ENCODE measurements at regions not wholly inside any gene's neighbourhood (a gene's known extent, or its start where the extent isn't known, plus 50 kb on each side); places are given as distances from the start of the nearest gene placed in this dataset.

DNA sequence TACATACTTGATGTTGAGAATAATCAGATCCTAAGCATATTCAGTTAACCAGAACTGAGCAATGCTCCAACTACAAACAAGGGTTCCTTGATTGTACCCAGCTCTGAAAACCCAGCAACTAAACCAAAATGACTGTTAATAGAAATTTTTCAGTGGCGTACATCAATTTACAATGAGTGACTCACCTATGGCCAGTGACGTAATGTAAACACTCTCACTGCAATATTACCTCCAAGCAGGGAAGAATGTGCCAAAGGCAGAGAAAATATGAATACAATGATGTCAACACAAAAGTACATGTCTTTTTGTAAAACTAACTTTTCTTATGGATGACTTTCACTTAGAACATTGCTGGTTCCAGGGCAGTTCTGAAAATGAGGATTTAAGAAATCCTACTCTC, 611.3 kb downstream of the EDEM1 start:
- DNase-seq (ENCODE audit: low read depth in 1 of 2, low spot score in 1 of 2), result no peak

DNA sequence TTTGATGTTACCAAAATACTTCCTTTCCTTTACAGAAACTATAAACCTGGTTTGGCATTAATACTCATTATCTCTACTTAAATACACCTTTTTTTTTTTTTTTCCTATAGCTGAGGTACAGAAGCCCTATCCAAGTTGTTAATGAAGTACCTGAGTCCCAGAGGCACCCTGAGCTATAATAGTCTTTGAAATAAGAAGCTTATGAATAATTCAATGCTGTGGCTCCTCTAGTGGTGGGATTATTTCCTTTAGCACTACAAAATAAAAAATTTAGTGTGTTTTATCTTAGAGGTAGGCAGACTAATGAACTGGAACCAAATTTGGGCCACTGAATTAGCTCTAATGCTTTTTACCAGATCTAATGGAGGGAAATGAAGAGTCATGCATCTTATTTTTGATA, 611.9 kb downstream of the EDEM1 start:
- no peak for DNase-seq (ENCODE audit: low read depth in 1 of 2, low spot score in 1 of 2)

DNA sequence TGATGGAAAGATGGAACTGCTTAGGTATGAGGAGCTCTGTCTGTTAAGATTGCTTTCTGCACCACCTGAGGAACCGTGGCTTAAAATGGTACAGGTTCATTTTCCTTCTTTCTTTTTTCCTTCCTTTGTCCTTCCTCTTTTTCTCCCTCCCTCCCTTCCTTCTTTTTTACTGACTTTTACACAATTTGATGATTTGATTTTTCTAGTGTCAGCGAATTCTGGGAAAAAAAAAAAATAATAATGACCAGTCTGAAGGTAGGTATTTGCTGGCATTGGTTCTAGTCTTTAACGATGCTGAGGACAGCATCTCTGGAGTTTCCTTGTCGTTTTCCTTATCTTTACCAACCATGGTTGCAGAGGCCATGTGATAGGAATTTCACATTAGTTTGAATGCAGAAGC, 613.5 kb downstream of the EDEM1 start:
- no peak for DNase-seq (ENCODE audit: low read depth in 1 of 2, low spot score in 1 of 2)

DNA sequence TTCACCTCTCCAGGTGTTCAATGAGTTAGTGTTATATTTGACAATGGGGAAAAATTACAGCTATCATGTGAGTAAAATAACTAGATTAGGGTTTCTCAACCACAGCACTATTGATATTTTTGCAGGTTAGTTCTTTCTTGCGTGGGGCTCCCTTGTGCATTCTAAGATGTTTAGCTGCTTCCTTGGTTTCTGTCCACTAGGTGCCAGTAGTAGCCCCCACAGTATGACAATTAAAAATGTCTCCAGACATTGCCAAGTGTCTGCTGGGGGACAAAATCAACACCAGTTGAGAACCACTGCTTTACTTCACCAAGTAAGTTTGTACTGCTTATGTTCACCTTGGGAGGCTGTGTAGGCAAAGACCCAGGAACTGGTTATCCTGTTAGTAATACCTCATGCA, 618.7 kb downstream of the EDEM1 start:
- no peak for DNase-seq (ENCODE audit: low read depth in 1 of 2, low spot score in 1 of 2)

DNA sequence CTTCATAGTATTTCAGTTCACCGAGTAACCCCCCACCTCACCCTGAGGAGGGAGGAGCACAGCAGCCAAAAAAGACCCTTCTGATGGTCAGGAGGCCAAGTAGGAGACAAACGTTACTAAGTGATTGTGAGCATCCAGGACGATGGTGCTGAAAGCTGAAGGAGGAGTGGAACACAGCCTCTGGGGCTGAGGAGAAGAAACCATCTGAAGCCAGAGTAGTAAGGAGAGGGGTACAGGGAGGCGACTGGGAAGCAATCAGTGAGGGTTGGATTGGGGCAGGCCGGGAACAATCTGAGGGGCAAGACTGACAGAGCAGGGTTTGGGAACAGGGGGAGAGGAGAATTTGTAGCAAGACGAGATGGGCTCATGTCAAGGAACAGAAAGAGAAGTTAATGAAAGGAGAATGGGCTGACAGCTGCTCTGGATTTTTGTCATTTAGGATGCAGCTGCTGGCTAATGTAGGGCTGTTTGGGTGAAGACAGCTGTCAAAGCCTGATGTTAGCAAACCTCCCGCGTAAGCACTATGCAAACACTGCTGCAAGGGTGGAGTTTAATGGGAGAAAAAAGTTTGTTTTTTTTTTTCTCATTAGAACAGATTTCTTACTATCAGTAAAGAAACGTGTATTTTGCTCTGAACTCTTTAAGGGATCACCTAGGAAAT, 622.2 kb downstream of the EDEM1 start:
- DNase-seq (ENCODE audit: low read depth in 1 of 2, low spot score in 1 of 2), result no peak

DNA sequence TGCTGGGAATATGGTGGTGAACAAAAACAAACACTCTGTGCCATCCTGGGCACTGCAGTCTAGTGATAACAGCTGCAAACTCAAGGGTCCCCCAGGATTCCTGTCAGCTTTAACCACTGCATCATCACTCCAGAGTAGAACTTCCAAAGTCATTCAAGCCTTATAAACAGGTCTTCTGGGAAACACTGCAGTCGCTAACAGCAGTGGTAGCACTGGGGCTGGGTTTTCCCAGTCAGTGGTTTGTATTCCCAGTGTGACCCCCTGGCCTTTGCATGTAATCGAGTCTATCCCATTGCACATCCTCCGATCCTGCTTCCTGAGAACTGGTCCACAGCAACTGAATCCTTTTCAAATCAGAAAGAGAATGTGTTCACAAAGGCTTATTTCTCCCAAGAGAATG, 623.5 kb downstream of the EDEM1 start:
- DNase-seq (ENCODE audit: low read depth in 1 of 2, low spot score in 1 of 2), result no peak

DNA sequence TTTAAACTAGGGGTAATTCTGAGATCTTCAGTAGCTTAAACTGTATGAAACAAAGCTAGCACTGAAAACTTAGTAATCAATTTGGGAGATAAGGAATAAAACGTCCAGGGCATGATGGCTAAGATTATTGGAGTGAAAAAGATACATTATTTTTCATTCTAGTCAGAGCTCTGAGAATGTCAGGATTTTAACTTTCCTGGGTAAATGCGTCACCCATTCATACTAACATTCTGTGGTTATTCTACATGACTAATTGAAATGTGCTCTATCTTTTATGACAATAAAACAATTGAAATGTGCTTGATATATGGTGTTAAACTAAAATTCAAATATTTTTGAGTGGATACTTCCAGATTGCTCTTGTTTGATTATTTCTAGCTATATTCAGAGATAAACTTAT, 626.0 kb downstream of the EDEM1 start:
- DNase-seq (ENCODE audit: low read depth in 1 of 2, low spot score in 1 of 2), result no peak

DNA sequence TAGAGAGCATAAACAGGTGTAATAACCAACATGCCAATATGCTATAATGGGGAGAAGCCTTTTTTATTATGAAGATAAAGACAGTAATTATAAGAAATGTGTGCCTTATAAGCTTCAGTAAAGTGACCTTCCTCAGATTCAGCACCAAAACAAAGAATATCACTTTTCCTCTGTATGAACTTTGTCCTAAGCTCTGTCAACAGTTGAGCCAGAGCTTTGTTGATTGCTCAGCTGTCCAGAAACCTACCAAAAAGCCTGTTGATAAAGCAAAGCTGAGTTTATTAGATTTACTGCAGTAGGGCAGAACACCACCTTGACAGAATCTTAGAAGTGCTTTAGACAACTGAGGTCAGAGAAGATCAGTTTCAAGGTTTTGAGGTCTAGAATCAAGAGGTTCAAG, 635.3 kb downstream of the EDEM1 start:
- no peak for DNase-seq (ENCODE audit: low read depth in 1 of 2, low spot score in 1 of 2)

DNA sequence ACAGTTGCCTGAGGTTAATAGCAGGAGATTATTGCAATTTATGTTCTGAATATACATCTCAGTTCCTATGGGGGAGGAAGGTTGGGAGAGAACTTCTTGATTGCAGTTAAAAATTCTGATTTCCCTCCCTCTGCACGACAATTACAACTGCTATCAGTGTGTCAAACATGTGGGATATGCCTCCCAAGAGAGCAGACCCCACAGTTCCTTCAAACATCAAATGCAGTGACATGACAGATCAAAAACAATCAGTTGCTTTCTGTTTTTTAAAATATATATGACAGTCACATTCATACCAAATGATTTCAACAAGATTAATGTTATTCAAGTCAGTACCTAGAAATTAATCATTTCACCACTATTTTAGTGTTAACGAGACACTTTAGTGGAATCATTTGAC, 639.0 kb downstream of the EDEM1 start:
- no peak for DNase-seq (ENCODE audit: low read depth in 1 of 2, low spot score in 1 of 2)

DNA sequence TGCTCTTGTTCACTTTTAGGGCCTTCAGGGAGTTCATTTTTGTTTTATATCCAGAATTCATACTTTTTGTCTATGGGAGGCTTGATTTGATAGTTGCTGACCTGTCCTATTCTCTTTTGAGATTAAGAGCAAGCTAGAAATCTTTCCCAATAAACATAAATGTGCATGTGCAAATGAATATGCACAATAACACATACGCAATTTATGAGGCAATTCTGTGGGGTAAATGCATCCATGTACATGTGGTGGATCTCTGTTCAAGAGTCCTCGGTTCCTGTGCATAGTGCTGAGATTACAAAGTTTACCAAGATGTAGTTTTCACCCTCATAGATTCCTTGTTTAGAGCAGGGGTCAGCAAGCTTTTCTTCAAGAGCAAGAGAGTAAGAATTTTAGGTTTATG, 640.7 kb downstream of the EDEM1 start:
- DNase-seq (ENCODE audit: low read depth in 1 of 2, low spot score in 1 of 2), result no peak

DNA sequence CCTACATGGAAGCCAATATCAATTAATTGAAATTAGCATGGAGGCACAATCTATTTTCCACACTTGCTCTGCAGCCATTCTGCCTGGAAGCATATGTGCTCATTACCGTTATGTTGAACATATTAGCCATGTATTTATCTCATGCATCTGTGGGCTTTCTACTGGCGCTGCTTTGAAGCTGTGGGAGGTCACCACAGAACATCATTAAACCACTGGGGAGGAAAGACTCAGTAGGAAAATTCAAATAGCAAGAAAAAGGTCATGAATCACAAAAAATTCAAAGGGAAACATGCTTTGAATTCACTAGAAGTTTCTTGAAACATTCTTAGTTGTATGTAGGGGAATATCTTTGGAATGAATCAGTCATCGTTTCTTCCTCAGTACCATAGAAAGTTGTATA, 652.5 kb downstream of the EDEM1 start:
- DNase-seq (ENCODE audit: low read depth in 1 of 2, low spot score in 1 of 2), result no peak

DNA sequence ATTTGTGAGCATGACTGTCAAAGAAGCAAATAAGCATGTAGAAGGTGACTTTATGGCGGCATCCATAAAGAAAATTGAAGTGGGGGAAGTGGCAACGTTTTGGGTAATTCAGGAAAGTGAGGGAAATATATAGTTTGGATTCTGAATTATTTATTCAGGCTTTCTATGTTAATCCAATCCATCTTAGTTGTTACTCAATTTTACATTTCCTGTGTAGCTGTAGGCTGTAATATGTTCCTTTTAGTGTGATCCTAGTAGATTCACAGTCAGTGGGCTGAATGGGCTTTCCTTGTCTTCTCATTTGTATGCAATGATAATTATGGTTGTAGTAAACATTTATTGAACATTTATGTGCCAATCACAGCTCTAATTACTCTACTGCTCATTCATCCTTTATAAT, 654.1 kb downstream of the EDEM1 start:
- DNase-seq (ENCODE audit: low read depth in 1 of 2, low spot score in 1 of 2), result no peak

DNA sequence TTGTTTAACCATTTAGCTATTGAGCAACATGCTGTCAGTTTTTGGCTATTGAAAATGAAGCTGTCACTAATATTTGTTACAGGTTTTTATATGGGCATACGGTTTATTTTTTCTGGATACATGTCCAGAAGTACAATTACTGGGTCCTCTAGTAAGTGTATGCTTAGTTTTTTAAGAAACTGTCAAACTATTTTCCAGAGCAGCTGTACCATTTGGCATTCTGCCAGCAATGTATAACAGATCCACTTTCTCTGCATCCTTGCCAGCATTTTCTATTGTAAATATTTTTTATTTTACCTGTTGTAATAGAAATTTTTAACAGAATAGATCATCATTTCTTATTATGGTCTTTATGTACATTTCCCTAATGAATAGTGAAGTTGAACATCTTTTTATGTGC, 658.8 kb downstream of the EDEM1 start:
- no peak for DNase-seq (ENCODE audit: low read depth in 1 of 2, low spot score in 1 of 2)

DNA sequence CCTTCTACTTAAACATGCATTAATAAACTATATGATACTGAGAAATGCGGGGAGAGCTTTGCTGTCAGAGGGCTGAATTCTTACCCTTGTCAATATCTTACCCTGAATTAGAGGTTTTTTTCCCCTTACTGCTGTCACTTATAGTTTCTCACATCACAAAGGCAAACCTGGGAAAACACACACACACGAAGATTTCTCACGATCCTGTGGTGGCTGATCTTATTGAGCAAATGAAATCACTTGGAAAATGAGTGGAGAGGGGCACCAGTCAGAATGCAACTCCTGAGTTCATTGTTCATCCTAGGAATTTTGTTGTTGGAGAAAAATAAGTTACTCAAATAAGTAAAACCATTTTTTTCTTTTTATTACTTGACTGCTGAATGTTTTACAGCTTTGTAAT, 673.6 kb downstream of the EDEM1 start:
- DNase-seq (ENCODE audit: low read depth in 1 of 2, low spot score in 1 of 2), result no peak

DNA sequence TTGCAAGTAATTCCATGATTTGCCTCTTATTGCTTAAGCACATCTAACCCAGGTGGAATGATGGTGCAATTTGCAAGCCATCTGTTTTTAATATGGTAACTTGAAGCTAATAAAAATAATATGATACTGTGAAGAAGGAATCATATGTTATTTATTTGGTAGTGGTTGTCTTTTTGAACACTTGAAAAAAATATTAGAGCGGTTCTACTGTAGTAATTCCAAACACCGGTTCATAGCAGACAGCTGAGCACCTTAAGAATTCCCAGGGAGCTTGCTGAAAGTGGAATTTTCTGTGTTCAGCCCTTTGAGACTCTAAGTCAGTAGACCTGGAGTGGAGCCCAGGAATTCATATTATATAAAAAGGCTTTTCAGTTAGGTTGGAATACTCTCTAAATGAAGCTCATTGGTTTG, 687.4 kb downstream of the EDEM1 start:
- DNase-seq (ENCODE audit: low read depth in 1 of 2, low spot score in 1 of 2), result no peak

DNA sequence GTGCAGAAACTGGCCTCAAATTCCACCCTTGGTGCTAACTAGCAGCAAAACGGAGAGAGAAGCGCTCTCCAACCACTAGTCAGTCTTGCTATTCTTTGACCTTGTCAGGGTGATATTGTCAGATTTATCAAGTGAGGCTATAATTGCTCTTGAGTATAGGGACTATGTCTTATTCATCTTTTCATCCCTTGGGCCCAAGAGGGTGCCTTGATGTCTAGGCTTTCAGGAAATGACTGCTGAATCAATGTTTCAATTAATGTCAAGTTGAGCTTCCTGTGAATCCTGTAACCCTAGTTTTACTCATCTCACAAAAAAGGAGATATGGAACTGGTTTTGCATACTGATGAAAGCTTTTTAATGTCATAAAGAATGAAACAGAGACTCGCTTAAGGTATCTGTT, 701.3 kb downstream of the EDEM1 start:
- DNase-seq (ENCODE audit: low read depth in 1 of 2, low spot score in 1 of 2), result no peak

DNA sequence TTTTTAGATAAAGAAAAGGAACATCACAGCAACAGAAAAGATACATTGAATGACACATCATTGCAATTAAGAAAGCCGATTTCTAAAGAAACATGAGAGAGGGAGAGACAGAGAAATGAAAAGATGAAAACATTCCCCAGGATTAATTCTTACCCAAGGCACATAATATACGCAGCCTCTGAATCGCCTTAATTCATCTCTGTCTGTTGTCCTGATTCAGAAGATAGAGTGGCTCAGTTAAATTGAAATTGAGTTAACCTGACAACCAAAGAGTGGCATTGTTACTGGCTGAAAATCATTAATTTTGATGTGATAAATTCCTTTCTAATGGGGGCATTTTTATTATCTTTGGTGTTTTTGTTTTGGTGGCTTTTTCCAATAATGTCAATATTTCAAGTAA, 701.9 kb downstream of the EDEM1 start:
- no peak for DNase-seq (ENCODE audit: low read depth in 1 of 2, low spot score in 1 of 2)

DNA sequence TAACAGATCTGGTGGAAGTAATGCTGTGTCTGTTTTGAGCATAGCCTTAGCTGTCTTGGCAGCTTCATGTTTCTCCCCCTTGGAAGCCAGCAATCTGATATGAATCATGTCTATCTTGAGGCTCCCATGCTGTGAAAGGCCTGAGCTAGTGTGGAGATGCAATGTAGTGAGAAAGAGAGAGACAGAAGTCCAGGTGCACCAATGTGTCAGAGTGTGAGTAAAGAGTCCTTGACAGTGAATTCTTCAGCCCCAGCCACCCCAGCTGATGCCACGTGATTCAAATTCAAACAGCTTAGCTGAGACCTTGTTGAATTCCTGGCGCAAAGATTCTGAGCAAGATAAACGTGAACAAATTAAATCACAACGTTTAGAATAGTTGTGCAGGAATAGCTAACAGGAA, 704.2 kb downstream of the EDEM1 start:
- no peak for DNase-seq (ENCODE audit: low read depth in 1 of 2, low spot score in 1 of 2)

DNA sequence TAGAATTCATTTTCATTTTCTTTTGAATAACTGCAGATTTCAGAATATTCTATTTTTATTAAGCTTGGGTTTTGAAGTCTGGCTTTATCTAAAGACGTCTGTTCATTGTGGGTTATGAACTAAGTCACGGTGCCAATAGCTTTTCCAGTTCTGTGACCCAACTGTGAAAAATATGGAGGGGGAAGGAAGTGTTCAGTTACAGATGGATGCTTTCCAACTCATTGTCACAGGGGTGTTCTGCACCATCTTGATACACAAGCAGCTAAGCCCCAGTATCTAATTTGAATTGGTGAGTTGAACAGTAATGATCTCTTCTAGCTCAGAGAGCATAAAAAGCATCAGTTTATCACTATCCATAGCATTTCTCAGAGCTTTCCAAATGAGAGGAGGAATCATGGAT, 710.6 kb downstream of the EDEM1 start:
- no peak for DNase-seq (ENCODE audit: low read depth in 1 of 2, low spot score in 1 of 2)

DNA sequence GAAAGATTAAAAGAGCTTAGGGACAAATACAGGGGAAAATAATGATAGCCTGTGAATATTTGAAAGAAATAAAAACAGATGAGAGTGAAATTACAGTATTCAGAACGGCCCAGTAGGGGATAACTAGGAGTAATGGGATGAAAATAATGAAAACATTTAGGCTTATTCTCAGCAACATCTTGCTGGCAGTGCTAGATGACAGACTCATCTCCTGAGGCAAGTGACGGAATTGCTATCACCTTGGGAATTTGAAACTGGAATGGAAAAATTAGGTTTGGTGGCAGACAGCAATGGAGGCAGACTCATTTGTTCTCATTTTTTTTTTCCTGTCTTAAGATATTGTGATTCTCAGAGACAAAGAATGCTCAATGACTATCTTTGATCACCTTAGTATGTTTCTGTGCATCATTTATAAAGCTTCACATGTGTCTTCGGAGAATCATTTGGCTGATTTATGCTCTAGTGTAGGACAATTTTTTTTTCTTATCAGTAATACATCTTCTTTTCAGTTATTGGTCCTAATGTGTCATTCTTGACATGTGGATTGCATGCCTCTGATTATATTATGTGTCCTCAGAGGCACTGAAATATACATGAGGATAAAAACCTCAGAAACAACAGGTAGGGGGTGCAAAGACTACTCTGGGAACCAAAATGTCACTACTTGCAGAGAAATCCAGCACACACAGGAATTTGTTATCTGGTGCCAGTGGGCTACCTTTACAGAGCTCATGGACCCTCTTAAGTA, 711.7 kb downstream of the EDEM1 start:
- no peak for DNase-seq (ENCODE audit: low read depth in 1 of 2, low spot score in 1 of 2)

DNA sequence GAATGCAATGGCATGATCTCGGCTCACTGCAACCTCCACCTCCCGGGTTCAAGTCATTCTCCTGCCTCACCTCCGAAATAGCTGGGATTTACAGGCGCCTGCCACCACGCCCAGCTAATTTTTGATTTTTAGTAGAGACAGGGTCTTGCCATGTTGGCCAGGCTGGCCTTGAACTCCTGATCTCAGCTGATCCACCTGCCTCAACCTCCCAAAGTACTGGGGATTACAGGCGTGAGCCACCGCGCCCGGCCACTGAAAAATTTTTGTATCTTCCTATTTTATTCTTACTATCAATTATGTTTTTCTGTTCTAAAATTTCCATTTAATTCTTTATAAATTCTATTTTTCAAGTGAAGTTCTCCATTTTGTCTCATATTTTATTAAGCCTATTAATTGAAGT, 730.4 kb downstream of the EDEM1 start:
- no peak for DNase-seq (ENCODE audit: low read depth in 1 of 2, low spot score in 1 of 2)

DNA sequence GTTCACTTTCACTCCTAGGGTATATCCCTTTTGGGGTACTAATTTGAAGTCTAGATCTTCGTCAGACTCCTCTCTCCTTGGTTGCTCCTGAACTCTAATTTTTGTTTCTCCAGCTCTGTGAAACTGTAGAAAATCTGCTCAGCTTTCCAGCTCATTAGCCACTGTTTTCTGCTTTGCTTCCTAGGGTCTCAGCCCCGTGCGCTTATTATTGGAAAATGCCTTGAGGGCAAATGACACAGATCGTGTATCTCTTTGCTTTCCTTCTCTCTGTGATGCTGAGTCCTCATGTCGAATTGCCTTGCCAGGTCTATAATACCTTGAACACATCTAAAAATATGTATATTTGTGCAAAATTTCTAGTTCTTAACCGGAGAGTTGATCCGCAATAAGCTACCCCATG, 731.1 kb downstream of the EDEM1 start:
- DNase-seq (ENCODE audit: low read depth in 1 of 2, low spot score in 1 of 2), result no peak

DNA sequence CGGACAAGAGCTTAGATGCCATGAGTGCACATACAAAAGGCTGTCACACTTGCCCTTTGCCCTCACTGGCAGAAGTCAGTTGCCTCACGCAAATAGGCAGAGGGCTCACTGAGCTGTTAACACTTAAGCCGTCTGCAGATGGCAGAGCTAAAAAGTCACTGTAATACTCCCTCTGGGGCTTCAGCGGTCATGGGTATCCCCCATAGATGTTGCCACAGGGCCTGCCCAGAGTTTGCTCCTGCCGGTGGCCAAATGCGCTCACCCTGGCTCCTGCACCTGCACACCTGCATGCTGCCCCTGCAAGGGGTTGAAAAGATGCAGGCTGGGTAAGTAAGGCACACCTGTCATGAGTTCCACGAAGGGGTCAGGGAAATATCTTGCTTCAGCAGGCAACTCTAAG, 741.5 kb downstream of the EDEM1 start:
- DNase-seq (ENCODE audit: low read depth in 1 of 2, low spot score in 1 of 2), result no peak
